ENCODE measurements at regions not wholly inside any gene's neighbourhood (a gene's known extent, or its start where the extent isn't known, plus 50 kb on each side); places are given as distances from the start of the nearest gene placed in this dataset.
A peak's percentile ranks its signal among the peaks of the same experiment; 100 is the strongest.

- H3K4me2 ChIP-seq (ENCODE audit: insufficient read depth, insufficient read length, low read length) = no peak overlapping the region
- H2BK12ac ChIP-seq (ENCODE audit: insufficient read length, low read depth, low read length) = no peak overlapping the region
- no peaks in the 10 kb centered on the region for H3K79me1 ChIP-seq (ENCODE audit: insufficient read depth, low read depth, low read length, poor library complexity, severe bottlenecking)
- H3K18ac ChIP-seq (ENCODE audit: insufficient read length, low read depth, low read length) = no peak overlapping the region
- no CpG with 5 or more reads among the region's 4 CpGs for WGBS (ENCODE audit: extremely low coverage, insufficient read length, low lambda C conversion rate)
- no peak overlapping the region for H2BK120ac ChIP-seq (ENCODE audit: low read depth, low read length, poor library complexity, severe bottlenecking)
- no peak overlapping the region for H3K14ac ChIP-seq (ENCODE audit: insufficient read depth, low read length)
- H4K5ac ChIP-seq (ENCODE audit: insufficient read length, low read depth, low read length) = no peak overlapping the region
- no peak for DNase-seq
- Mint-ChIP-seq H3K4me3 (no peak overlapping the region), H3K36me3 (ENCODE audit: insufficient read depth in 1 of 3, low read depth in 3 of 3) (no peaks in the 10 kb centered on the region), H3K4me1 (no peaks in the 10 kb centered on the region; a peak in 1 of 4 replicates), H3K27ac (peak overlapping the region in 1 of 3 experiments; percentile 81; a peak in 1 of 7 replicates), H3K9me3 (no peaks in the 10 kb centered on the region), H3K27me3 (ENCODE audit: low read depth) (no peaks in the 10 kb centered on the region)
- no peak overlapping the region for H4K8ac ChIP-seq (replicated peaks; ENCODE audit: insufficient read length, low read depth, low read length)
- H3K4ac ChIP-seq (ENCODE audit: low read depth, low read length) = no peak overlapping the region
- H3K27ac ChIP-seq (ENCODE audit: insufficient read length, low read depth, low read length) = no peak overlapping the region
- H2AFZ ChIP-seq (ENCODE audit: low read length) = no peak overlapping the region
- no peak overlapping the region for H2AK5ac ChIP-seq (ENCODE audit: insufficient read length, low read length)
- no peaks in the 10 kb centered on the region for H3K79me2 ChIP-seq (ENCODE audit: insufficient read depth, low read length)
- H3K27me3 ChIP-seq (ENCODE audit: insufficient read depth, low read length) = no peaks in the 10 kb centered on the region
- H3K23me2 ChIP-seq (ENCODE audit: insufficient read length, low read depth, low read length, poor library complexity, severe bottlenecking) = no peaks in the 10 kb centered on the region
- no peak overlapping the region for H2BK20ac ChIP-seq (ENCODE audit: low read depth, low read length, poor library complexity, severe bottlenecking)
- H2BK5ac ChIP-seq (ENCODE audit: insufficient read length, low read length) = no peak overlapping the region
- H3K23ac ChIP-seq (ENCODE audit: insufficient read length, low read depth, low read length) = no peak overlapping the region
- H4K20me1 ChIP-seq (ENCODE audit: control insufficient read depth, insufficient read depth, insufficient read length) = no peaks in the 10 kb centered on the region
- no peak for TF ChIP-seq CTCF (conservative IDR thresholded peaks at IDR 0.05)
- no peak overlapping the region for H3T11ph ChIP-seq (ENCODE audit: low read length)
- H3K9me3 ChIP-seq (ENCODE audit: control insufficient read depth, low read depth, low read length) = no peaks in the 10 kb centered on the region
- H2BK15ac ChIP-seq (ENCODE audit: low read depth, low read length) = no peak overlapping the region
- H3K56ac ChIP-seq (ENCODE audit: insufficient read length, low read depth, low read length) = no peak overlapping the region
- H4K91ac ChIP-seq (ENCODE audit: insufficient read length, low read depth, low read length) = no peak overlapping the region
- H3K4me1 ChIP-seq (ENCODE audit: insufficient read depth, low read length) = 0 out of 2 replicates have a peak, but pooled peaks cover 3% of the 10 kb centered on the region
- H3K9ac ChIP-seq (ENCODE audit: extremely low read depth, insufficient read length, low read length) = no peak overlapping the region
Measured at GRCh38 chr11:92875473-92875872, 94.0 kb upstream of the MTNR1B start.
